ENCODE measurements at regions not wholly inside any gene's neighbourhood (a gene's known extent, or its start where the extent isn't known, plus 50 kb on each side); places are given as distances from the start of the nearest gene placed in this dataset.

DNA sequence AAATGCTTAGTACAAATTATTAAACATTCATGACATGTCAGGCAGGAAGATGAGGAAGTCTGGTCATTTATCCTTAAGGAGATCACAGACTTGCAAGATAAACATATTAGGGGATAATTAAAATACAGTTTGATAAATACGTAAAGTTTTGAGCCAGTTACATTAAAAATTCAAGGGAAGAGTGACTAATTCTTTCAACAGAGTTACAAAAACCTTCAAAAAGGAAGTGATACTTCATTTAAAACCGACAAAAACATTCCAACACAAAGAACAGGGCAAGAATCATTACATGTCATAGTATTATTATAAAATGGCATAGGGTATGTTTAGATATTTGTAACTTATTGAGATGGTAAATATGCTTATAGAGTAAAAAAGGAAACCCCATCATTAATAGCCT lies 636.0 kb downstream of the NR4A2 start:
- DNase-seq (ENCODE audit: extremely low read depth, low read depth, low spot score), result no peak

- DNase-seq (ENCODE audit: extremely low read depth, low read depth, low spot score), result no peak
These were observed 637.0 kb downstream of the NR4A2 start for GRCh38 chr2:155695505-155695904.

GRCh38 chr2:155692856-155693255 lies 639.7 kb downstream of the NR4A2 start:
- DNase-seq (ENCODE audit: extremely low read depth, low read depth, low spot score), result no peak

DNA sequence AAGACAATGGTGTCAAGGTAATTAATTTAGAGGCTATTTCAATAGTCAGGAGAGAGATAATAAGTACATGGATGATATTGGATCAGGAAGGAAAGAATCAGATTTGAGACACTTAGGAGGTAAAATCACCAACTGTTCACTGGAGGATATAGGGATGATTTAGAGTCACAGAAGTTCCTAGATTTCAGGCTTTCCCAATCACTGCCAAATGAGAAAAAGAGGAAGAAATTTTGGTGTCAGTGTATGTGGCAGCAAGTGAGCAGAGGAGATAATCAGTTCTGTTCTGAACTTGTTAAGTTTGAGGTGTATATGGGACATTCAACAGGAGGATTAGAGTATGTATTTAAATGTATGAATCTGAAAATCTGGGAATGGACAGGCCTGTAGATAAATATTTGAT lies 640.4 kb downstream of the NR4A2 start:
- DNase-seq (ENCODE audit: extremely low read depth, low read depth, low spot score), result no peak

- DNase-seq (ENCODE audit: extremely low read depth, low read depth, low spot score), result no peak
These were observed 641.7 kb downstream of the NR4A2 start for GRCh38 chr2:155690785-155691184.

DNA sequence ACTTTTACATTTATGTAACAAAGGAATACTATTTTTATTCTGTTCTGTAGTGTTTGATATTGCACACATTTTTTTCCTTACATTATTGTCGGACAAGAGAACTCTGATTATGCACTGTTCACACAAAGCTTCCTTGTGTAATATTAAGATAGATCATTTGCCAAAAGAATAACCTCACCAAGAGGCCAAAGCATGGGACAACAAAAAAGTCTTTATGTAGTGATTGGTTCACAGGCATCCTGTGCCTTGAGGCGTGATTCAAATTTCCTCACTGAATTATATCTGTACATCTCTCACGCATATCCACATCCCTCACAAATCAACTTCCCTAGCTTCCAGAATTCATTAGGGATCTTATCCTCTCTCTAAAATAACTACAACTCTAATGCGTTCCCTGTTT lies 642.7 kb downstream of the NR4A2 start:
- no peak for DNase-seq (ENCODE audit: extremely low read depth, low read depth, low spot score)

DNA sequence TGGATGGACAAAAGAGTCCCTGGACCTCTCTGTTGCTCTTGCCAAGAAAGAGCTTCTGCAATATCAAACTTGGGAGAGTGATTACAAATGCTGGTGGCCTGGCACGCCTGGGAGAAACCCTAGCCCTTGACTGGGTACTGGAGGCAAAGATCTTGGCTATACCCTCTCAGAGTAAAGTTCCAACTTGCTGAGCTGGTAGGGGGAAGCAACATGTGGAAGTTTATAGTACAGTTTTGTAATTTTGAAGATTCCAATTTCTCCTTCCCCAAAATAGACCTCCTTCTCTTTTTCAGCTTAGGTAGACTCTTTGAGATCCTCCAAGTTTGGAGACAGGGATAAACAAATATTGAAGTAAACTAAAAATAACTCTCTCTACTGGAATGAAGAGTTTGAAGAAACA lies 645.3 kb downstream of the NR4A2 start:
- DNase-seq (ENCODE audit: extremely low read depth, low read depth, low spot score), result no peak

DNA sequence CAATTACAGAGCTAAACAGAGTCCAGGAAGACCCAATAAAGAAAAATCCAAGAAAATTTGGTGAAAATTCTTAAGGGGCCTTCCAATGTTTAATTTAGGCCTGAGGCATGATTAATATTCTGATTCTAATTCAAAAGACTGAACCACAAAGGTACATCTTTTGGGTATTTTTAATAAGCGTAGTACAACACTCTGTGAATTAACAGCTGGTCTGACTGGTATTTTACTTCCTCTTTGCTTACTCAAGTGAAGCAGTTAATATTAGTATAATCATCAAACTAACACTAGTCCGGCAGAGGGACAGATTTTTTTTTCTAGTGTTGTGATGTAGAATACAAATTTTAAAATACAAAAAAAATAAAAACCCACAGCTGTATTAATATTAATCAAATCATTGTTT lies 652.9 kb downstream of the NR4A2 start:
- DNase-seq (ENCODE audit: extremely low read depth, low read depth, low spot score), result no peak

GRCh38 chr2:155675920-155676319 lies 656.6 kb downstream of the NR4A2 start:
- DNase-seq (ENCODE audit: extremely low read depth, low read depth, low spot score), result no peak

GRCh38 chr2:155665704-155666103 lies 666.8 kb downstream of the NR4A2 start:
- DNase-seq (ENCODE audit: extremely low read depth, low read depth, low spot score), result no peak

- no peak for DNase-seq (ENCODE audit: extremely low read depth, low read depth, low spot score)
These were observed 669.3 kb downstream of the NR4A2 start for GRCh38 chr2:155663265-155663664.

GRCh38 chr2:155662224-155662623 lies 670.3 kb downstream of the NR4A2 start:
- no peak for DNase-seq (ENCODE audit: extremely low read depth, low read depth, low spot score)

GRCh38 chr2:155653176-155653575 lies 679.3 kb downstream of the NR4A2 start:
- DNase-seq (ENCODE audit: extremely low read depth, low read depth, low spot score), result no peak

GRCh38 chr2:155651851-155652250 lies 680.7 kb downstream of the NR4A2 start:
- no peak for DNase-seq (ENCODE audit: extremely low read depth, low read depth, low spot score)

- no peak for DNase-seq (ENCODE audit: extremely low read depth, low read depth, low spot score)
These were observed 686.7 kb downstream of the NR4A2 start for GRCh38 chr2:155645791-155646190.

GRCh38 chr2:155643056-155643775 lies 689.3 kb downstream of the NR4A2 start:
- no peak for DNase-seq (ENCODE audit: extremely low read depth, low read depth, low spot score)

DNA sequence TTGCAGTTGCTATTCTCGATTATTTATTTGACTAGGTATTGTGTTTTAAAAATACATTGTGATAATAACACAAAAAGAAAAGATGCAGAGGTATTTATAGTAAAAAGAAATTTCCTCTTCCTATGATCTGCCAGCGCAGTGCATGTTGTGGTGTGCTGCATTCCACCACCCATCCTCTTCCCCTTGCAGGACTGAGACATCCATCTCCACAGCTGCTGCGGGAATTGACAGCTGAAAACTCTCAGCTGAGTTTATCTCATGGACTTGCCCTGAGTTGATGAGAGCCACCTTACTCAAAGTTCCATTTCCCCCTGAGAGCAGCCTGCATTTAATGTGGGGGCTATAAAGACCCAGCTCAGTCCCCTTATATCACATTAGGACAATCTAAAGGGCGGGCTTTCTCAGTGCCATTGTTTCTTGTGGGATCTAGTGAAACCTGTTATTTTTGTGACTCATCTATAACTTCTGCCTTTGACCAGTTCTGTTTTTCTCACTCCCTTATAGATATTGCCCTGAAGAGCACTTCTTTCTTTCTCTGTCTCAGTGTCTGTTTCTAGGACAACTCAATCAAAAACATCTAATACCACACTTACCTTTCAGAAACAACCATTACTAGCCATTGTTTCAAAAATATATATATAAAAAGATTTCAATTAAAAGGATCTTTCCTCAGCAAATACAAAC lies 698.5 kb downstream of the NR4A2 start:
- no peak for DNase-seq (ENCODE audit: extremely low read depth, low read depth, low spot score)

- DNase-seq (ENCODE audit: extremely low read depth, low read depth, low spot score), result no peak
These were observed 699.3 kb downstream of the NR4A2 start for GRCh38 chr2:155633060-155633839.

- DNase-seq (ENCODE audit: extremely low read depth, low read depth, low spot score), result no peak
These were observed 701.8 kb downstream of the NR4A2 start for GRCh38 chr2:155630760-155631159.

- DNase-seq (ENCODE audit: extremely low read depth, low read depth, low spot score), result no peak
These were observed 710.1 kb downstream of the NR4A2 start for GRCh38 chr2:155622443-155622842.

DNA sequence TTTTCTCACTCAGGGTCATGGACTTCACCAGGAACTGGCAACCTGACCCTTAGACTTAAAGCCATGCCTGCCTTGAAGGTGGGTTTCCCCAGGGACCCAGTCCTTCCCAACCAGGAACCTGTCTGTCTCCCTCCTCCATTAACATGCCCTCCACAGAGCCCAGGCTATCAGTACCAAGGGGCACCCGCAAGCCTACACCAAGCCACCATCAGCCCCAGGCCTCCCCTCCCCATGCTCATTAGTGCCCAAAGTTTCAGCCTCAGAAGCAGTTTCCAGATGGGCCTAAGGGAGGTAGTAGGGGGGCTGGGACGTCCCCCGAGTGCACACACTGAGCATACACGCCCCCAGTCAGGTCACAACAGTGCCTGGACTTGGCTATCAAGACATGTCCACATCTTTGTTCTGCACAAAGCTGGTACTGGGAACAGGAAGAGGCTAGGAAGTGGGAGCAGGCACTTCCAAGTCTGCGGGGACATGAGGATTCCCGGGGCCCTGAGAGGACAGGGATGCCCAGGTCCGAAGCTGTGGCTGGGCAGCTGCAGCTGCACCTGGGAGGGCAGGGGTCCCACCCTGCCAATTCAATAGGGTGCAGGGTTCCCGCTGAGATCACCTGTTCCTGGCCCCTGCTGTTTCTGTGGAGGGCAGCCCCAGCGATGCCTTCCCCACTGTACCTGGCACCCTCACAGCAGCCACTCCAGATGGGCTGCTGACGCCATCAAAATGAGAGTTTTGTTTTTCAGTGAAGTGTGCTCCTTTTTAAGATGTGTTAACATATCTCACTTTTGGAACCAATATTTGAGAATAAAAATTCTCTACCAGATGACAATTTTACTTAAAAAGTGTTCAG lies 731.4 kb downstream of the NR4A2 start:
- no peak for DNase-seq (ENCODE audit: extremely low read depth, low read depth, low spot score)
